Astrocyte of the cerebellum (primary cell): ENCODE measurements at regions not wholly inside any gene's neighbourhood (a gene's known extent, or its start where the extent isn't known, plus 50 kb on each side); places are given as distances from the start of the nearest gene placed in this dataset.

Experiments used
- DNase-seq: peaks from one replicate; pipeline ENCODE4 v3.0.0-alpha.2; 2011; ENCODE audit warnings: low read depth
- H3K4me3 ChIP-seq: 2 replicates; pipeline ENCODE4 v1.5.1; 2011; ENCODE audit warnings: mild to moderate bottlenecking, low read depth, low read length, moderate library complexity
- in situ Hi-C: cut with HindIII; loops from 2 replicates; pipeline ENCODE4 v1.10.0; 2017; ENCODE audit warnings: low sequenced_read_pairs
- TF ChIP-seq, protein P1 (sequence below): IDR thresholded peaks from 2 replicates; pipeline ENCODE4 v1.5.1; 2012; ENCODE audit warnings: low read length, low read depth, moderate library complexity, mild to moderate bottlenecking; ENCODE audit errors: missing control alignments

DNA sequence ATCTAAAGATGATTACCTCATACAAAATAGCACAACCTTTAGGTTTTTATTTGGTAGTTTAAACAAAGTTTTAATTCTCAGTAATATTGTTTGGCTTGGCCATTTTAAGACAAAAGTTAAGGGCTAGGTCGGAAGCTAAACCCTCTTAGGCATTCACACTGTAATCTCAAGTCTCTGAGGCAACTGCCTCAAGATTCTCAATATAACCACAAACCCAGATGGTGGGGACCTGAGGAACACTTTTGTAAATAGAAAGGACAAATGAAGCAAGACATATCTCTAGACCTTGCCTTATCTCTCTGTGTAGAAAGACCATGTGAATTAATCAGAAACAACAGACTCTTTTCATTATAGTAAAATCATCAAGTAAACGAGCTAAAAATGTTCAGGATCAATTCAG is 500.2 kb upstream of the CDH6 start:
- TF ChIP-seq, protein P1, sequence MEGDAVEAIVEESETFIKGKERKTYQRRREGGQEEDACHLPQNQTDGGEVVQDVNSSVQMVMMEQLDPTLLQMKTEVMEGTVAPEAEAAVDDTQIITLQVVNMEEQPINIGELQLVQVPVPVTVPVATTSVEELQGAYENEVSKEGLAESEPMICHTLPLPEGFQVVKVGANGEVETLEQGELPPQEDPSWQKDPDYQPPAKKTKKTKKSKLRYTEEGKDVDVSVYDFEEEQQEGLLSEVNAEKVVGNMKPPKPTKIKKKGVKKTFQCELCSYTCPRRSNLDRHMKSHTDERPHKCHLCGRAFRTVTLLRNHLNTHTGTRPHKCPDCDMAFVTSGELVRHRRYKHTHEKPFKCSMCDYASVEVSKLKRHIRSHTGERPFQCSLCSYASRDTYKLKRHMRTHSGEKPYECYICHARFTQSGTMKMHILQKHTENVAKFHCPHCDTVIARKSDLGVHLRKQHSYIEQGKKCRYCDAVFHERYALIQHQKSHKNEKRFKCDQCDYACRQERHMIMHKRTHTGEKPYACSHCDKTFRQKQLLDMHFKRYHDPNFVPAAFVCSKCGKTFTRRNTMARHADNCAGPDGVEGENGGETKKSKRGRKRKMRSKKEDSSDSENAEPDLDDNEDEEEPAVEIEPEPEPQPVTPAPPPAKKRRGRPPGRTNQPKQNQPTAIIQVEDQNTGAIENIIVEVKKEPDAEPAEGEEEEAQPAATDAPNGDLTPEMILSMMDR, result no peak
- no peak overlapping the region for H3K4me3 ChIP-seq
- in situ Hi-C loops, result no loop called here
- DNase-seq, result no peak

DNA sequence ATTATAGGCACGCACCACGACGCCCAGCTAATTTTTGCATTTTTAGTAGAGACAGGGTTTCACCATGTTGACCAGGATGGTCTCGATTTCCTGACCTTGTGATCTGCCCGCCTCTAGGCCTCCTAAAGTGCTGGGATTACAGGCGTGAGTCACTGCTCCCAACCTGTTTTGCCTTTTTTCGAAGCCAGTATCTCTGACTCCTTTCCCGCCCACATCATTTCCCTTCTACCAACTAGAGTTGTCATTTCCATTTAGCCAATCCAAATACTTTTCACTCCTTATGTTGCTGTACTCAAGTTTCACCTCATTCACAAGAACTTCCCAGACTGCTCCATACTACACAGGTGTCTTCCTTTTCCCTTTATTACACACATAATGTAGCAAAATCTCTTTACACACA is 502.6 kb upstream of the CDH6 start:
- no peak overlapping the region for H3K4me3 ChIP-seq
- DNase-seq, result no peak
- TF ChIP-seq, protein P1, result no peak
- in situ Hi-C loops, result no loop called here

- in situ Hi-C loops, result no loop called here
- H3K4me3 ChIP-seq, result no peak overlapping the region
- TF ChIP-seq, protein P1, result no peak
- no peak for DNase-seq
Observed at GRCh38 chr5:30687461-30687860, 506.0 kb upstream of the CDH6 start.

DNA sequence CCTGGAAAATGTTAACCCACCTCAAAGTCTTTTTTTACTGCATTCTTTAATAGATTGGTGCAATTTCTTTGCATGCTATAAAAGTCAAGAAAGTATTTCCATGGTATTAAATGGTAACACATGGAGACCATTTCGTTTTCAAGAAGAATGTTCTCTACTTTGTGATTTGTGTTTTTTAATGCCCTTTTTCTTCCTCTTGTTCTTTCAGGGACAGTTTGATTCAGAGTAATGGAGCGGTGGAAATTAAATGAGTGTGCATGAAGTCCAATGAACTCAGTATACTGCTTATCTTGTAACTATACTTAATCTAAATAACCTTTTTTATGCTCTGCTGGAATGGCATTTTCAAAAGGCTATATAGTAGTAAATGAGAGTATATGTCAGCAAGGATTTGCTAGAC is 507.0 kb upstream of the CDH6 start:
- in situ Hi-C loops, result no loop called here
- TF ChIP-seq, protein P1, result no peak
- H3K4me3 ChIP-seq, result no peak overlapping the region
- DNase-seq, result no peak

DNA sequence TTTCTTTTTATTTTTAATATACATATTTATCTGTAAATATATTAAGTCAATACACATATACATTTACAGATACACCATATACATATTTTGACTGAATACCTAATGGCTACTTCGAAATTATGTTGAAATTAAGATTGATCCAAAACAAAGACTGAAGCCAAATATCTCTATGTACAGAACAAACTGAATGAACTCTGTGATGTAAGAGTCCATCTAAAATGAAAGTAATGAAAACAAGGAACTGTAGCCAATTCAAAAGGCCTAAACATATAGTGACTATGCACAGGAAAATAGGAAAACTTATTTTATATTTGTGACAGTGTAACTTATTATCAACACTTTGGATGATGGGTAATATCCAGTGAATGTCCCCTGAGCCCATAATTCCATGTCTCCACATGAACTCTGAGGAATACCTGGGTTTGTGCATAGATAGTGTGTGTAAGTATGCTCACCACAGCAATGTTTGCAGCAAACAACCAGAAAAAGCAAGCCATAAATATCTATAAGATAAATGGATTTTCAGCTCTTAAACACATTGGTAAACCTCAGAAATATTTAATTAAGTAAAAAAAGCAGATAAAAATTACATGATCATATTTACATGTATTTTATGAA is 517.2 kb upstream of the CDH6 start:
- no peak overlapping the region for H3K4me3 ChIP-seq
- in situ Hi-C loops, result no loop called here
- DNase-seq, result no peak
- TF ChIP-seq, protein P1, result no peak

DNA sequence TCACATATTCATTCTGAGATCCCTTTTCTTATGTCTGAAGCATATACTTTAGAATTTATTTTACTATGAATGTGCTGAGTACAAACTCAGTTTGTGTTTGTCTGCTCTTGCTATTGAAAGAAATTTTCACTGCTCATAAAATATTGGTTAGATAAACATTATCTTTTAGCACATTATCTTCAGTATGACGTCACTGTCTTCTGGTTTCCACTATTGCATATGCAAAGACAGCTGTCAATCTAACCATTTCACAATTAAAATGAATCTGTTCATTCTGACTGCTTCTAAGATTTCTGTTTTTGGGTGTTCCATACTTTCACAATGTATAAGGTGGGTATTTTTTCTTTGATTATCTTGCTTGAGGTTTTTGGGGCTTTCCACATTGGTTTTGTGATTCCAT is 526.2 kb upstream of the CDH6 start:
- in situ Hi-C loops, result no loop called here
- TF ChIP-seq, protein P1, result no peak
- no peak overlapping the region for H3K4me3 ChIP-seq
- no peak for DNase-seq
